K562 (cell line): ENCODE measurements at regions not wholly inside any gene's neighbourhood (a gene's known extent, or its start where the extent isn't known, plus 50 kb on each side); places are given as distances from the start of the nearest gene placed in this dataset.

Experiments
- ATAC-seq: fragments of 200-7000 bp; cut with Tn5 transposase; 3 replicates; pipeline ENCODE4 v1.9.1; 2020; ENCODE audit warnings: moderate library complexity
- BruUV-seq: library from RNA; stranded (reverse); fragments of 400-500 nt; replicated peaks from 2 replicates; lab custom pipeline; 2021; lab: Mats Ljungman, UMichigan
- CTCF ChIA-PET: fragments of 300-600 bp; formaldehyde crosslinking; extraction: SDS; loops from one replicate; lab custom pipeline; 2021; ENCODE audit warnings: low intra/inter-chr PET ratio; lab: Yijun Ruan, JAX
- POLR2A ChIA-PET: fragments of 300-600, 350-650 bp; sonication (Branson Sonifier 250); formaldehyde crosslinking; extraction: SDS; loops from one replicate; lab custom pipeline; 2021; ENCODE audit warnings: antibody characterized with exemption, inconsistent platforms; lab: Yijun Ruan, JAX
- DNase-seq, 4 experiments: peaks; one replicate each; pipeline versions ENCODE4 v3.0.0 to v3.0.0-alpha.2; 2011 to 2018; ENCODE audit warnings: low spot score in 3 of 4, mixed read lengths in 3 of 4; ENCODE audit errors: extremely low read depth in 1 of 4
- FAIRE-seq: peaks from 2 replicates; lab custom pipeline; 2011; peaks lifted over from hg19 to GRCh38; lab: Jason Lieb, UNC
- H2AFZ ChIP-seq: 2 replicates; pipeline ENCODE4 v1.6.0; 2011; ENCODE audit warnings: low read depth, low read length, control low read depth, inconsistent platforms
- H3K27ac ChIP-seq: fragments of 200-600 bp; 3 replicates; pipeline ENCODE4 v1.8.0; 2011; ENCODE audit warnings: low read depth, mild to moderate bottlenecking, control low read depth, inconsistent platforms, low read length, moderate library complexity, mixed read lengths; ENCODE audit errors: extremely low read depth
- H3K27me3 ChIP-seq, 2 experiments: fragments of 300-600 bp in 1 of 2; 2 replicates in 1 of 2; 3 replicates in 1 of 2; pipeline versions ENCODE4 v1.6.0 to v1.8.0; 2011; ENCODE audit warnings: inconsistent platforms in 2 of 2, low read length in 2 of 2, mild to moderate bottlenecking in 1 of 2, mixed read lengths in 1 of 2, moderate library complexity in 1 of 2; ENCODE audit not compliant: control insufficient read depth in 2 of 2, insufficient read depth in 2 of 2
- H3K36me3 ChIP-seq: fragments of 300-600 bp; 3 replicates; pipeline ENCODE4 v1.8.0; 2011; ENCODE audit warnings: mild to moderate bottlenecking, low read length, inconsistent platforms; ENCODE audit not compliant: control insufficient read depth, insufficient read depth
- H3K4me1 ChIP-seq, 2 experiments: fragments of 200-600 bp in 1 of 2; replicated peaks in 1 of 2; 2 replicates in 1 of 2; 3 replicates in 1 of 2; pipeline versions ENCODE4 v1.5.1 to v1.8.0; 2011; ENCODE audit warnings: inconsistent platforms in 2 of 2, low read length in 2 of 2, mild to moderate bottlenecking in 1 of 2, mixed read lengths in 1 of 2, moderate library complexity in 1 of 2; ENCODE audit not compliant: control insufficient read depth in 2 of 2, insufficient read depth in 2 of 2
- H3K4me2 ChIP-seq: 2 replicates; pipeline ENCODE4 v1.6.1; 2011; ENCODE audit warnings: low read length, control low read depth, inconsistent platforms, mixed read lengths; ENCODE audit not compliant: insufficient read depth
- H3K4me3 ChIP-seq: fragments of 200-600 bp; sonication (generic), shearing (Covaris generic); 2 replicates; pipeline ENCODE4 v1.5.1; 2016; ENCODE audit warnings: control low read depth, inconsistent platforms
- H3K79me2 ChIP-seq: fragments of 200-600 bp; 3 replicates; pipeline ENCODE4 v1.8.0; 2011; ENCODE audit warnings: low read length, inconsistent platforms; ENCODE audit not compliant: control insufficient read depth, insufficient read depth
- H3K9ac ChIP-seq, 2 experiments: 2 replicates each; pipeline versions ENCODE4 v1.6.0 to v1.6.1; 2011; ENCODE audit warnings: low read depth in 2 of 2, low read length in 2 of 2, control low read depth in 1 of 2, inconsistent platforms in 1 of 2, mild to moderate bottlenecking in 1 of 2, mixed read lengths in 1 of 2; ENCODE audit not compliant: insufficient read depth in 1 of 2
- H3K9me1 ChIP-seq: one replicate; pipeline ENCODE4 v1.6.0; 2011; ENCODE audit warnings: inconsistent platforms, mild to moderate bottlenecking, low read length, moderate library complexity; ENCODE audit not compliant: control insufficient read depth, insufficient read depth
- H3K9me3 ChIP-seq: replicated peaks from 2 replicates; pipeline ENCODE4 v1.5.1; 2011; ENCODE audit warnings: low read depth, low read length, inconsistent platforms; ENCODE audit not compliant: control insufficient read depth, insufficient read depth
- H4K20me1 ChIP-seq: replicated peaks from 2 replicates; pipeline ENCODE4 v1.6.1; 2011; ENCODE audit warnings: low read length, inconsistent platforms, mixed read lengths; ENCODE audit not compliant: control insufficient read depth, insufficient read depth
- CHCHD3 ChIP-seq: fragments of 250-450 bp; sonication (Bioruptor Pico); IDR thresholded peaks from 2 replicates; pipeline ENCODE4 v2.1.2; 2022; ENCODE audit warnings: mild to moderate bottlenecking
- HDAC6 ChIP-seq: IDR thresholded peaks from 2 replicates; pipeline ENCODE4 v1.6.1; 2012; ENCODE audit warnings: low read depth, mild to moderate bottlenecking, control low read depth, inconsistent platforms, low read length, moderate library complexity
- ILF3 ChIP-seq: fragments of 450-650 bp; IDR thresholded peaks from 2 replicates; pipeline ENCODE4 v1.6.1; 2018; ENCODE audit warnings: antibody characterized with exemption, mild to moderate bottlenecking, moderate library complexity, borderline replicate concordance
- NONO ChIP-seq, 2 experiments: fragments of 200-400 bp in 1 of 2; fragments of 450-650 bp in 1 of 2; formaldehyde crosslinking in 1 of 2; IDR thresholded peaks; 2 replicates each; pipeline ENCODE4 v1.6.1; 2017; ENCODE audit warnings: low read depth in 2 of 2, mild to moderate bottlenecking in 2 of 2, moderate library complexity in 2 of 2, low read length in 1 of 2
- PML ChIP-seq: IDR thresholded peaks from 2 replicates; pipeline ENCODE4 v1.6.1; 2012; ENCODE audit warnings: low read length, inconsistent platforms
- SMAD3 ChIP-seq: fragments of 450-650 bp; formaldehyde crosslinking; conservative IDR thresholded peaks from 2 replicates; pipeline ENCODE4 v1.4.0; 2020; ENCODE audit warnings: mild to moderate bottlenecking
- STAG1 ChIP-seq: sonication (generic); formaldehyde crosslinking; IDR thresholded peaks from 2 replicates; pipeline ENCODE4 v1.5.0; 2020; ENCODE audit warnings: missing genetic modification reagents, borderline replicate concordance
- STAT5B ChIP-seq: fragments of 250-450 bp; sonication (Bioruptor Pico); IDR thresholded peaks from 2 replicates; pipeline ENCODE4 v1.8.0; 2021; ENCODE audit warnings: mild to moderate bottlenecking, inconsistent platforms
- TBL1XR1 ChIP-seq, 2 experiments: IDR thresholded peaks; 2 replicates each; pipeline ENCODE4 v1.6.1; 2012; ENCODE audit warnings: improper control_type of control experiment in 2 of 2, low read length in 2 of 2, mild to moderate bottlenecking in 1 of 2
- WGBS: fragments of 100-300 bp; shearing (Covaris generic); methylation state at CpG from one replicate; pipeline ENCODE4 v1.1.6; 2016; ENCODE audit warnings: low coverage, mixed read lengths; ENCODE audit not compliant: insufficient coverage; ENCODE audit errors: missing lambda C conversion rate; 5-methylcytosine and 5-hydroxymethylcytosine counted together
- in situ Hi-C: fragments of 300-500 bp; cut with MboI; formaldehyde crosslinking; loops from 4 replicates; pipeline ENCODE4 v1.15.0; 2018; ENCODE audit warnings: inconsistent platforms, mixed read lengths
- intact Hi-C: fragments of 100-400 bp; cut with micrococcal nuclease; formaldehyde crosslinking; loops from 2 replicates; pipeline ENCODE4 v1.14.2; 2022
- TF ChIP-seq, protein P1 (sequence below): fragments of 250-450 bp; sonication (Bioruptor Pico); IDR thresholded peaks from 2 replicates; pipeline ENCODE4 v1.5.0; 2020; ENCODE audit warnings: mild to moderate bottlenecking, borderline replicate concordance
- TF ChIP-seq, protein P2 (sequence below): fragments of 450-650 bp; IDR thresholded peaks from 2 replicates; pipeline ENCODE4 v1.6.1; 2017; ENCODE audit warnings: mild to moderate bottlenecking, moderate library complexity
- TF ChIP-seq, protein P3 (sequence below): fragments of 450-650 bp; formaldehyde crosslinking; IDR thresholded peaks from 2 replicates; pipeline ENCODE4 v1.4.0; 2020; ENCODE audit warnings: mild to moderate bottlenecking
- TF ChIP-seq, protein P4 (sequence below): fragments of 250-450 bp; sonication (Bioruptor Pico); IDR thresholded peaks from 2 replicates; pipeline ENCODE4 v1.8.0; 2021; ENCODE audit warnings: mild to moderate bottlenecking, moderate library complexity

DNA sequence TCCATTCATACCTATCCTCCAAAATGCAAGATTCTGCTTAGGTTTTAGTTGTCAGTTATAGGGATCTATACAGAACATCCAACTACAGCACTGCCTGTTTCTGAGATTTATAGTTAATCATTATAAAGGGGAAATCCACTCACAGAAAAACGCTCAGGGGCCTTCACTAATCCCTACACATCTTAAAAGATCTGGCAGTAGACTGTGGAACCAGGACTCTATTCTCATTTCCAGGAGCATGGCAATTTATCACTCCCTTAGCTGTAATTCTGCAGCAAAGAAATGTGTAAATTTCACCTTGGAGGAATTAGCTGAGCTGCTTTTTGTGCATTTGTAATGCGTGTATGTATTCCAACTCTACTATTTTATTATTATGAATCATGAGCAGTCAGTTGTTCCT is 1128.1 kb upstream of the PRR20A start (continued):
- TF ChIP-seq, protein P1, sequence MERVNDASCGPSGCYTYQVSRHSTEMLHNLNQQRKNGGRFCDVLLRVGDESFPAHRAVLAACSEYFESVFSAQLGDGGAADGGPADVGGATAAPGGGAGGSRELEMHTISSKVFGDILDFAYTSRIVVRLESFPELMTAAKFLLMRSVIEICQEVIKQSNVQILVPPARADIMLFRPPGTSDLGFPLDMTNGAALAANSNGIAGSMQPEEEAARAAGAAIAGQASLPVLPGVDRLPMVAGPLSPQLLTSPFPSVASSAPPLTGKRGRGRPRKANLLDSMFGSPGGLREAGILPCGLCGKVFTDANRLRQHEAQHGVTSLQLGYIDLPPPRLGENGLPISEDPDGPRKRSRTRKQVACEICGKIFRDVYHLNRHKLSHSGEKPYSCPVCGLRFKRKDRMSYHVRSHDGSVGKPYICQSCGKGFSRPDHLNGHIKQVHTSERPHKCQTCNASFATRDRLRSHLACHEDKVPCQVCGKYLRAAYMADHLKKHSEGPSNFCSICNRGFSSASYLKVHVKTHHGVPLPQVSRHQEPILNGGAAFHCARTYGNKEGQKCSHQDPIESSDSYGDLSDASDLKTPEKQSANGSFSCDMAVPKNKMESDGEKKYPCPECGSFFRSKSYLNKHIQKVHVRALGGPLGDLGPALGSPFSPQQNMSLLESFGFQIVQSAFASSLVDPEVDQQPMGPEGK (CRISPR knock-in tag) = no peak

DNA sequence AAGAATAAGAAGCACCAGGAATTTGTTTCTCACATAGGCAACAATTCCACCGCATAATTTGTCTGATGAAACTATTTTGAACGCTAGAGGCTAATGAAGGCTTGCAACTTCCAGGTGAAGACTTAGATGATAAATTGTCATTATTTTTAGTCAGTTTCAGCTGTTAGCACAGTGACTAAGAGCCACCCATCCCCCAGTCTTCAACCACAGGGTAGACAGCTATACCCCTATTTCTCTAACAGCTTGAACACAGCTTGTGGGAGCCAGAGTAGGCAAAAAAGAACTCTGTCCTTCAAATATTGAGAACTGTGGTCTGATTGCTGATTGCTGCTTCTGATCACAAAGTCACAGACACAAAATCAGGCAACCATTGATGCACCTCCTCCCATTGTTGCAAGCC is 1124.8 kb upstream of the PRR20A start:
- no peak for DNase-seq
- no peak for ATAC-seq
- intact Hi-C loops = no loop called here
- Histone ChIP-seq H3K4me2 (no peak overlapping the region), H3K4me3 (no peak overlapping the region), H3K27ac (no peak overlapping the region), H4K20me1 (no peaks in the 10 kb centered on the region)
- no TSS peak for BruUV-seq
- POLR2A ChIA-PET = no interaction called here
- CTCF ChIA-PET = no interaction called here
- TF ChIP-seq ILF3 = no peak
- TF ChIP-seq, protein P2, sequence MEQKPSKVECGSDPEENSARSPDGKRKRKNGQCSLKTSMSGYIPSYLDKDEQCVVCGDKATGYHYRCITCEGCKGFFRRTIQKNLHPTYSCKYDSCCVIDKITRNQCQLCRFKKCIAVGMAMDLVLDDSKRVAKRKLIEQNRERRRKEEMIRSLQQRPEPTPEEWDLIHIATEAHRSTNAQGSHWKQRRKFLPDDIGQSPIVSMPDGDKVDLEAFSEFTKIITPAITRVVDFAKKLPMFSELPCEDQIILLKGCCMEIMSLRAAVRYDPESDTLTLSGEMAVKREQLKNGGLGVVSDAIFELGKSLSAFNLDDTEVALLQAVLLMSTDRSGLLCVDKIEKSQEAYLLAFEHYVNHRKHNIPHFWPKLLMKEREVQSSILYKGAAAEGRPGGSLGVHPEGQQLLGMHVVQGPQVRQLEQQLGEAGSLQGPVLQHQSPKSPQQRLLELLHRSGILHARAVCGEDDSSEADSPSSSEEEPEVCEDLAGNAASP = no peak
- no peak for TF ChIP-seq HDAC6
- TF ChIP-seq CHCHD3 (CRISPR knock-in tag) = no peak
- TF ChIP-seq, protein P3, sequence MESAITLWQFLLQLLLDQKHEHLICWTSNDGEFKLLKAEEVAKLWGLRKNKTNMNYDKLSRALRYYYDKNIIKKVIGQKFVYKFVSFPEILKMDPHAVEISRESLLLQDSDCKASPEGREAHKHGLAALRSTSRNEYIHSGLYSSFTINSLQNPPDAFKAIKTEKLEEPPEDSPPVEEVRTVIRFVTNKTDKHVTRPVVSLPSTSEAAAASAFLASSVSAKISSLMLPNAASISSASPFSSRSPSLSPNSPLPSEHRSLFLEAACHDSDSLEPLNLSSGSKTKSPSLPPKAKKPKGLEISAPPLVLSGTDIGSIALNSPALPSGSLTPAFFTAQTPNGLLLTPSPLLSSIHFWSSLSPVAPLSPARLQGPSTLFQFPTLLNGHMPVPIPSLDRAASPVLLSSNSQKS = no peak
- no peak for TF ChIP-seq PML
- no peak for TF ChIP-seq STAT5B
- TF ChIP-seq STAG1 (CRISPR knock-in tag) = no peak
- no peak for TF ChIP-seq TBL1XR1 (IDR thresholded peaks at IDR 0.05; ENCODE audit: low read length in 2 of 2)
- TF ChIP-seq, protein P4, sequence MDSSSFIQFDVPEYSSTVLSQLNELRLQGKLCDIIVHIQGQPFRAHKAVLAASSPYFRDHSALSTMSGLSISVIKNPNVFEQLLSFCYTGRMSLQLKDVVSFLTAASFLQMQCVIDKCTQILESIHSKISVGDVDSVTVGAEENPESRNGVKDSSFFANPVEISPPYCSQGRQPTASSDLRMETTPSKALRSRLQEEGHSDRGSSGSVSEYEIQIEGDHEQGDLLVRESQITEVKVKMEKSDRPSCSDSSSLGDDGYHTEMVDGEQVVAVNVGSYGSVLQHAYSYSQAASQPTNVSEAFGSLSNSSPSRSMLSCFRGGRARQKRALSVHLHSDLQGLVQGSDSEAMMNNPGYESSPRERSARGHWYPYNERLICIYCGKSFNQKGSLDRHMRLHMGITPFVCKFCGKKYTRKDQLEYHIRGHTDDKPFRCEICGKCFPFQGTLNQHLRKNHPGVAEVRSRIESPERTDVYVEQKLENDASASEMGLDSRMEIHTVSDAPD = no peak
- TF ChIP-seq NONO (IDR thresholded peaks at IDR 0.05; ENCODE audit: low read depth in 2 of 2, low read length in 1 of 2) = no peak
- no peak for TF ChIP-seq SMAD3 (CRISPR knock-in tag)
- TF ChIP-seq, all 486 proteins: peak for 0
- Histone ChIP-seq H3K4me1 (no peaks in the 10 kb centered on the region), H3K36me3 (no peaks in the 10 kb centered on the region), H3K9me3 (no peaks in the 10 kb centered on the region), H3K9me1 (no peaks in the 10 kb centered on the region), H3K9ac (no peak overlapping the region), H3K27me3 (no peaks in the 10 kb centered on the region), H2AFZ (no peak overlapping the region), H3K79me2 (no peaks in the 10 kb centered on the region)
- WGBS = 0% methylated on average over 2 of the region's 2 CpGs
- FAIRE-seq = no peak
- in situ Hi-C loops = no loop called here
